Mammary epithelial cell (primary cell): ENCODE measurements at regions not wholly inside any gene's neighbourhood (a gene's known extent, or its start where the extent isn't known, plus 50 kb on each side); places are given as distances from the start of the nearest gene placed in this dataset.

Experiments
- EZH2 ChIP-seq: IDR thresholded peaks from 2 replicates; pipeline ENCODE4 v1.6.1; 2012; ENCODE audit warnings: low read length, inconsistent platforms, borderline replicate concordance
- TF ChIP-seq, protein P1 (sequence below), 2 donors: IDR thresholded peaks in 1 of 2; conservative IDR thresholded peaks in 1 of 2; 2 replicates each; pipeline ENCODE4 v1.5.1; 2011 to 2012; ENCODE audit warnings: inconsistent platforms in 2 of 2, low read length in 2 of 2, mild to moderate bottlenecking in 2 of 2, control low read depth in 1 of 2, low read depth in 1 of 2; ENCODE audit not compliant: insufficient read depth in 1 of 2; ENCODE audit errors: extremely low read depth in 1 of 2

DNA sequence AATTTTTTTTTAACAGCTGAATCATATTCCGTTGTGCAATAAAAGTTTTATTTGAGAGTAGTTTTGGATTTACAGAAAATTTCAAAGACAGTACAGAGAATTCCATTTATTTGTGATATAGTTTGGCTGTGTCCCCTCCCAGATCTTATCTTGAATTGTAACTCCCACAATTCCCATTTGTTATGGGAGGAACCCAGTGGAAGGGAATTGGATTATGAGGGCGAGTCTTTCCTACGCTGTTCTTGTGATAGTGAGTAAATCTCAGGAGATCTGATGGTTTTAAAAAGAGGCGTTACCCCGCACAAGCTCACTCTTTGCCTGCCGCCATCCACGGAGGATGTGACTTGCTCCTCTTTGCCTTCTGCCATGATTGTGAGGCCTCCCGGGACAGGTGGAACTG lies 228.0 kb upstream of the MAGI2 start:
- TF ChIP-seq, protein P1, sequence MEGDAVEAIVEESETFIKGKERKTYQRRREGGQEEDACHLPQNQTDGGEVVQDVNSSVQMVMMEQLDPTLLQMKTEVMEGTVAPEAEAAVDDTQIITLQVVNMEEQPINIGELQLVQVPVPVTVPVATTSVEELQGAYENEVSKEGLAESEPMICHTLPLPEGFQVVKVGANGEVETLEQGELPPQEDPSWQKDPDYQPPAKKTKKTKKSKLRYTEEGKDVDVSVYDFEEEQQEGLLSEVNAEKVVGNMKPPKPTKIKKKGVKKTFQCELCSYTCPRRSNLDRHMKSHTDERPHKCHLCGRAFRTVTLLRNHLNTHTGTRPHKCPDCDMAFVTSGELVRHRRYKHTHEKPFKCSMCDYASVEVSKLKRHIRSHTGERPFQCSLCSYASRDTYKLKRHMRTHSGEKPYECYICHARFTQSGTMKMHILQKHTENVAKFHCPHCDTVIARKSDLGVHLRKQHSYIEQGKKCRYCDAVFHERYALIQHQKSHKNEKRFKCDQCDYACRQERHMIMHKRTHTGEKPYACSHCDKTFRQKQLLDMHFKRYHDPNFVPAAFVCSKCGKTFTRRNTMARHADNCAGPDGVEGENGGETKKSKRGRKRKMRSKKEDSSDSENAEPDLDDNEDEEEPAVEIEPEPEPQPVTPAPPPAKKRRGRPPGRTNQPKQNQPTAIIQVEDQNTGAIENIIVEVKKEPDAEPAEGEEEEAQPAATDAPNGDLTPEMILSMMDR (conservative IDR thresholded peaks at IDR 0.05 in 1 of 2, IDR thresholded peaks at IDR 0.05 in 1 of 2; ENCODE audit: extremely low read depth in 1 of 2, insufficient read depth in 1 of 2, low read depth in 1 of 2, low read length in 2 of 2) = no peak
- TF ChIP-seq EZH2 = no peak
